ENCODE measurements at regions not wholly inside any gene's neighbourhood (a gene's known extent, or its start where the extent isn't known, plus 50 kb on each side); places are given as distances from the start of the nearest gene placed in this dataset.

DNA sequence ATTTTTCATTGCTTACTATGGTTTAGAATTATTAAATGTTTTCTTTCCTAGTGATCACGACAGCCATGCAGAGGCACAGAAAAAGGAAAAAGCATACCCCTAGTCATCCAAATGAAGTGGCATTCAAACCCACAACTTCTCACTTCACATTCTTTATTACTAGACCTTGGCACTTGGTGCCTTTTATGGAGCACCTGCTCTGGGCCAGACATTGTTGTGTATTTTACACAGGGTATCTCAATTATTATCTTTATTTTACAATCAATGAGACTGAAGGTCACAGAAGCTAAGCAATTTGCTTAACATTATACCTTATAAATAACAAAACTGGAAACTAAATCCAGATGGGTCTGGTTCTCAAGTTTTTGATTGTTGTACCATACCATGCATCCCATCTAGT is 235.3 kb downstream of the LRATD1 start:
- Histone ChIP-seq H2AFZ (ENCODE audit: low read length) (no peak overlapping the region), H3K36me3 (ENCODE audit: insufficient read depth, low read length) (no peaks in the 10 kb centered on the region), H3K27me3 (ENCODE audit: insufficient read depth, low read length) (no peaks in the 10 kb centered on the region), H3K9me2 (ENCODE audit: low read depth, low read length) (no peaks in the 10 kb centered on the region), H3K4me3 (ENCODE audit: low read depth, low read length, poor library complexity, severe bottlenecking) (no peak overlapping the region), H3K79me2 (ENCODE audit: insufficient read depth, low read length) (no peaks in the 10 kb centered on the region), H4K20me1 (ENCODE audit: insufficient read depth, low read length) (no peaks in the 10 kb centered on the region), H3K4me2 (ENCODE audit: low read length) (no peak overlapping the region), H3K4me1 (ENCODE audit: insufficient read depth, low read length, severe bottlenecking) (no peaks in the 10 kb centered on the region), H3K9me3 (ENCODE audit: low read length) (no peaks in the 10 kb centered on the region), H3K27ac (ENCODE audit: low read depth, low read length, poor library complexity, severe bottlenecking) (no peak overlapping the region), H3F3A (ENCODE audit: insufficient read depth, low read length) (no peaks in the 10 kb centered on the region), H3K9ac (ENCODE audit: low read length) (no peak overlapping the region)
- TF ChIP-seq EZH2 (IDR thresholded peaks at IDR 0.05; ENCODE audit: borderline replicate concordance, low read length) (no peak), CTCF (IDR thresholded peaks at IDR 0.05; ENCODE audit: low read length) (no peak)

DNA sequence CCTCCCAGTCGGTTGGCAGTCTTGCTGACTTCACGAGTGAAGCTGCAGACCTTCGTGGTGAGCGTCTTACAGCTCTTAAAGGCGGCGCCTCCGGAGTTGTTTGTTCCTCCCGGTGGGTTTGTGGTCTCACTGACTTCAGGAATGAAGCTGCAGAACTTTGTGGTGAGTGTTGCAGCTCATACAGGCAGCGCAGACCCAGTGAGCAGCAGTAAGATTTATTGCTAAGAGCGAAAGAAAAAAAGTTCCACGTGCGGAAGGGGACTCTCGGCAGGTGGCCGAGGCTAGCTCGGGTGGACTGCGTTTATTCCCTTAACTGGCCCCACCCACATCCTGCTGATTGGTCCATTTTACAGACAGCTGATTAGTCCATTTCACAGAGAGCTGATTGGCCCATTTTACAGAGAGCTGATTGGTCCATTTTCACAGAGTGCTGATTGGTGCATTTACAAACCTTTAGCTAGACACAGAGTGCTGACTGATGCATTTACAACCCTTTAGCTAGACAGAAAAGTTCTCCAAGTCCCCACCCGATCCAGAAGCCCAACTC is 240.3 kb downstream of the LRATD1 start:
- Histone ChIP-seq H3K9me3 (ENCODE audit: low read length) (no peaks in the 10 kb centered on the region), H3K79me2 (ENCODE audit: insufficient read depth, low read length) (no peaks in the 10 kb centered on the region), H3K9ac (ENCODE audit: low read length) (no peak overlapping the region), H3K4me3 (ENCODE audit: low read depth, low read length, poor library complexity, severe bottlenecking) (no peak overlapping the region), H3K36me3 (ENCODE audit: insufficient read depth, low read length) (no peaks in the 10 kb centered on the region), H3K4me2 (ENCODE audit: low read length) (no peak overlapping the region), H3K4me1 (ENCODE audit: insufficient read depth, low read length, severe bottlenecking) (no peaks in the 10 kb centered on the region), H3K27me3 (ENCODE audit: insufficient read depth, low read length) (no peaks in the 10 kb centered on the region), H3K27ac (ENCODE audit: low read depth, low read length, poor library complexity, severe bottlenecking) (no peak overlapping the region), H3F3A (ENCODE audit: insufficient read depth, low read length) (no peaks in the 10 kb centered on the region), H4K20me1 (ENCODE audit: insufficient read depth, low read length) (no peaks in the 10 kb centered on the region), H2AFZ (ENCODE audit: low read length) (no peak overlapping the region), H3K9me2 (ENCODE audit: low read depth, low read length) (no peaks in the 10 kb centered on the region)
- no peak for TF ChIP-seq EZH2 (IDR thresholded peaks at IDR 0.05; ENCODE audit: borderline replicate concordance, low read length)
- no peak for TF ChIP-seq CTCF (IDR thresholded peaks at IDR 0.05; ENCODE audit: low read length)

DNA sequence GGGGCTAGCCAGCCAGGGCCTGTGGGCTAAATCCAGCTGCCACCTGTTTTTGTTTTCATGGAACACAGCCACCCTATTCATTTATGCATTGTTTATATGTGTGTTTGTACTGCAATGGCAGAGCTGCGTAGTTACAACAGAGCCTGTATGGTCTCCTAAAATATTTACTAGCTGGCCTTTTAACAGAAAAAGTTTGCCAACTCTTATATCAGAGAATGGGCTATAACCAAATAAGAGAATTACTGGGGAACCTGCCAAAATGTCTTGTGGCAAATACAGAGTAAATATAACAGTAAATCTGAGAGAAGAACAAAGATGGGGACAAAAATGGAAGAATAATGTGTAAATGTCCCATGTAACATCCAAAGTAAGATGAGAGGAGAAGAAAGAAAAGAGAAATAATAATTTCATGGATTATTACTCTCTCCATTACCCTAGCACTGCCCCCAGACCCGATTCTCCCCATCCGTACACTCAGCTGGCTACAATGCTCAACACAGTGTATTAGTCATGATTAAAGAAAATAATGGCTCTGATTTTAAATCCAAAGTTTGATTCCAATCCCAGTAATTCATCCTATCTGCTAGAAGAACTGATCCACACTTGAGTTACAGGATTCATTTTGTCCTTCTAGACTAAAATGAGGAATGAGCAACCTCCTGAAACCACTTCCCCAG is 249.3 kb downstream of the LRATD1 start:
- H3K27ac ChIP-seq (ENCODE audit: low read depth, low read length, poor library complexity, severe bottlenecking): no peak overlapping the region
- H3K36me3 ChIP-seq (ENCODE audit: insufficient read depth, low read length): no peaks in the 10 kb centered on the region
- no peaks in the 10 kb centered on the region for H3K9me3 ChIP-seq (ENCODE audit: low read length)
- H3K27me3 ChIP-seq (ENCODE audit: insufficient read depth, low read length): no peaks in the 10 kb centered on the region
- no peak overlapping the region for H2AFZ ChIP-seq (ENCODE audit: low read length)
- no peaks in the 10 kb centered on the region for H3K4me1 ChIP-seq (ENCODE audit: insufficient read depth, low read length, severe bottlenecking)
- H4K20me1 ChIP-seq (ENCODE audit: insufficient read depth, low read length): no peaks in the 10 kb centered on the region
- H3K9ac ChIP-seq (ENCODE audit: low read length): no peak overlapping the region
- H3K4me2 ChIP-seq (ENCODE audit: low read length): no peak overlapping the region
- H3K9me2 ChIP-seq (ENCODE audit: low read depth, low read length): no peaks in the 10 kb centered on the region
- no peaks in the 10 kb centered on the region for H3K79me2 ChIP-seq (ENCODE audit: insufficient read depth, low read length)
- no peaks in the 10 kb centered on the region for H3F3A ChIP-seq (ENCODE audit: insufficient read depth, low read length)
- TF ChIP-seq CTCF (IDR thresholded peaks at IDR 0.05; ENCODE audit: low read length) (no peak), EZH2 (IDR thresholded peaks at IDR 0.05; ENCODE audit: borderline replicate concordance, low read length) (no peak)
- H3K4me3 ChIP-seq (ENCODE audit: low read depth, low read length, poor library complexity, severe bottlenecking): no peak overlapping the region

Data from OCI-LY1 (cell line).